Fibroblast of pulmonary artery (primary cell): ENCODE measurements at regions not wholly inside any gene's neighbourhood (a gene's known extent, or its start where the extent isn't known, plus 50 kb on each side); places are given as distances from the start of the nearest gene placed in this dataset.
"Not testable (repeated sequence)": the region's sequence is repeated elsewhere in the genome, so short reads cannot be mapped to it uniquely, and the experiment has no call there.

Source experiments
- DNase-seq: peaks from one replicate; pipeline ENCODE4 v3.0.0-alpha.2; 2010; ENCODE audit warnings: low read depth
- H3K4me3 ChIP-seq: replicated peaks from 2 replicates; pipeline ENCODE4 v1.5.1; 2011; ENCODE audit warnings: low read depth, mild to moderate bottlenecking, control low read depth, low read length, moderate library complexity
- TF ChIP-seq, protein P1 (sequence below): IDR thresholded peaks from 2 replicates; pipeline ENCODE4 v1.5.1; 2011; ENCODE audit warnings: mild to moderate bottlenecking, control low read depth, low read length, inconsistent platforms; ENCODE audit errors: missing control alignments

- TF ChIP-seq, protein P1, sequence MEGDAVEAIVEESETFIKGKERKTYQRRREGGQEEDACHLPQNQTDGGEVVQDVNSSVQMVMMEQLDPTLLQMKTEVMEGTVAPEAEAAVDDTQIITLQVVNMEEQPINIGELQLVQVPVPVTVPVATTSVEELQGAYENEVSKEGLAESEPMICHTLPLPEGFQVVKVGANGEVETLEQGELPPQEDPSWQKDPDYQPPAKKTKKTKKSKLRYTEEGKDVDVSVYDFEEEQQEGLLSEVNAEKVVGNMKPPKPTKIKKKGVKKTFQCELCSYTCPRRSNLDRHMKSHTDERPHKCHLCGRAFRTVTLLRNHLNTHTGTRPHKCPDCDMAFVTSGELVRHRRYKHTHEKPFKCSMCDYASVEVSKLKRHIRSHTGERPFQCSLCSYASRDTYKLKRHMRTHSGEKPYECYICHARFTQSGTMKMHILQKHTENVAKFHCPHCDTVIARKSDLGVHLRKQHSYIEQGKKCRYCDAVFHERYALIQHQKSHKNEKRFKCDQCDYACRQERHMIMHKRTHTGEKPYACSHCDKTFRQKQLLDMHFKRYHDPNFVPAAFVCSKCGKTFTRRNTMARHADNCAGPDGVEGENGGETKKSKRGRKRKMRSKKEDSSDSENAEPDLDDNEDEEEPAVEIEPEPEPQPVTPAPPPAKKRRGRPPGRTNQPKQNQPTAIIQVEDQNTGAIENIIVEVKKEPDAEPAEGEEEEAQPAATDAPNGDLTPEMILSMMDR: no peak
- DNase-seq: no peak
- H3K4me3 ChIP-seq: no peak overlapping the region
These were observed 967.9 kb upstream of the INTU start for GRCh38 chr4:126664839-126665238.

DNA sequence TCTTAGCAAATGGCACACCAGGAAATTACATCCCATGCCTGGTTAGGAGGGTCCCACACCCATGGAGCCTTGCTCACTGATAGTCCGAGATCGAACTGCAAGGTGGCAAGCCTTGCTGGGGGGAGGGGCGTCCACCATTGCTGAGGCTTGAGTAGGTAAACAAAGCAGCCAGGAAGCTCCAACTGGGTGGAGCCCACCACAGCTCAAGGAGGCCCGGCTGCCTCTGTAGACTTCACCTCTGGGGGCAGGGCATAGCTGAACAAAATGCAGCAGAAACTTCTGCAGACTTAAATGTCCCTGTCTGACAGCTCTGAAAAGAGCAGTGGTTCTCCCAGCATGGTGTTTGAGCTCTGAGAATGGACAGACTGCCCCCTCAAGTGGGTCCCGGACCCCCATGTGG lies 962.7 kb upstream of the INTU start:
- H3K4me3 ChIP-seq, DNase-seq: not testable (repeated sequence)

DNA sequence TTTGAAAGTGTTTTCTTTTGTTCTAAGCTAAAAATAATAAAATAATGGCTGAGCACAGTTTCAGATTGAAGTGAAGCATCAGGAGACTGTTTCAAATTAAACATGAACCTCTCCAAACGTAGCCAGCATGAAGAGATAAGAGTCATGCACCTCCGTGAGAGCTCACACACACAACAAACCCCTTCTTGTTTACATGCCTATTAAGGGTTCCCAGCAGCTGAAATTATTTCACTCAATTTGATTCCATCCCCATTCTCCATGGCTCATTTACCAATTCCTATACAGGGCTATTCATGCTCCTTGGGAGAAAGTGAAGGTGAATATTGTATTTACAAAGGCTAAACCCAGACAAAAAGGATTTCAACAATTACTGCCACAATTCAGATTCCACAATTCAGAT lies 954.1 kb upstream of the INTU start:
- TF ChIP-seq, protein P1: no peak
- H3K4me3 ChIP-seq: no peak overlapping the region
- DNase-seq: no peak

DNA sequence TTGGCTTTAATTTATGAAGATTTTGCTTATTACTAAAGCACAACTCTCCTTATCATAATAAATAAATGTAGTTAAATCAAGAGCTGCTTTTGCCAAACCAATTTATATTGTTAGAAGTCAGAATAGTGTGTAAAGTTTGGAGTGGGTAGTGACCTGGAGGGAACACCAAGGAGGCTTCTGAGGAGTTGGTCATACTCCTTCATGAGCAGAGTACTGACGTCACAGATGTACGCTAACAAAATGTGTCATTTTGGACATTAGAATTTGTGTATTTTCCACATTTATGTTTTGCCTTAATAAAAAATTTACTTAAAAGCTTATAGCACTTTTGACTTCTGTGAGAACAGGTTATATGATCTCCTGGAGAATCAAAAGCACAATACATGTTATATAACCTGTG lies 953.5 kb upstream of the INTU start:
- TF ChIP-seq, protein P1: no peak
- no peak for DNase-seq
- H3K4me3 ChIP-seq: no peak overlapping the region

- no peak for DNase-seq
- H3K4me3 ChIP-seq: no peak overlapping the region
- TF ChIP-seq, protein P1: no peak
These were observed 950.5 kb upstream of the INTU start for GRCh38 chr4:126682250-126682649.

DNA sequence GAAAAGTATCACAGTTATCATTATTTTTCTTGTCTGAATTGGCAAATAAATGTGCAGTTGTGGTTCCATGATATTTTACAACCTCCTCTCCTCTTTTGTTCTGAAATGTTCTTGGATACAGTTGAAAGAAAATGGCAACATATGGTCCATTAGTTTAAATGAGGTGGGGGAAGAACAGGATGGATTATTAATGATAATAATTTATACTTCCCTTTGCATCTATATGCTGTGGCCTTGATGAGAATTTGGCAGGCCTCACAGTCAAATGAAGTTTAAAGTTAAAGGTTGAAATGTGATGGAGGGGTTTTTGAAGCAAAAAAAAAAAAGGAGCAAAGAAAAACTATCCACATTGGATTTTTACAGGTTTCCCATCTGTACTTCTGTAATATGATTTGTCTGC lies 946.3 kb upstream of the INTU start:
- no peak overlapping the region for H3K4me3 ChIP-seq
- no peak for DNase-seq
- TF ChIP-seq, protein P1: no peak

DNA sequence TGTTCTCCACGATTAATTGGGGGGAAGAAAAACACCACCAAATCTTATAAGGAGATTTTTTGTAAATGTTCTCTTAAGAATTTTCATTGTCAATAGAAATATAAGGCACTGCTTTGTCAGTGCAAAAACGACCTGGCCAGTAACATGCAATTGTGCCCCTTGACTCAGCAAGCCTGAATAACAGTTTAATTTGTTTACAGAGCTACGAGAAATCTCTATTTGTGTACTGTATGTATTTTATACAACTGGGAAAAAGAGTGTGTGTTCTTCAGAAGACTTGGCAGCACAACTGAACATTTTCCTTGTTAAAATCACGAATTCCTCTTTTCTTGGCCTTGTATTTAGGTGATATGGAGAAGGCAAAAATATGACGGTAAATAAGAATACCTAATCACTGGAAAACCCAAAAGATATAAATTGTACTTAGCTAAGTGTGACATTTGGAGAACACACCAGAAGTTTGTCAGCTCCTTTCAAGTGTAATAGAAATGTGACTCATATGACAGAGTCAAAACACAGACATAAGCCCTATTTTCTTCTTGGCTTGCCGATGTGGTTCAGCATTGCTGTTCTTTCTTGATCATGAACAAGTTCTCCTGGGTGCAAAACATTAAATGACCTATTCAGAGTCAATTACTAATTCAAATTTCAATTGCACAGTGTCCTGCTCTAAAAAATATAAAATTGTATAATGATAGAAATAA lies 945.0 kb upstream of the INTU start:
- no peak for DNase-seq
- no peak overlapping the region for H3K4me3 ChIP-seq
- TF ChIP-seq, protein P1: no peak
